ENCODE measurements at regions not wholly inside any gene's neighbourhood (a gene's known extent, or its start where the extent isn't known, plus 50 kb on each side); places are given as distances from the start of the nearest gene placed in this dataset.

GRCh38 chr1:232863544-232864275 lies 58.5 kb downstream of the MAP10 start:
- TF ChIP-seq BHLHE40 (IDR thresholded peaks at IDR 0.05; ENCODE audit: borderline replicate concordance) (no peak), CTBP1 (IDR thresholded peaks at IDR 0.05; ENCODE audit: borderline replicate concordance) (no peak), ELF4 (IDR thresholded peaks at IDR 0.05) (no peak), HDGF (IDR thresholded peaks at IDR 0.05; ENCODE audit: borderline replicate concordance) (no peak), FOXA1 (IDR thresholded peaks at IDR 0.05) (no peak)
